ENCODE measurements at regions not wholly inside any gene's neighbourhood (a gene's known extent, or its start where the extent isn't known, plus 50 kb on each side); places are given as distances from the start of the nearest gene placed in this dataset.

DNA sequence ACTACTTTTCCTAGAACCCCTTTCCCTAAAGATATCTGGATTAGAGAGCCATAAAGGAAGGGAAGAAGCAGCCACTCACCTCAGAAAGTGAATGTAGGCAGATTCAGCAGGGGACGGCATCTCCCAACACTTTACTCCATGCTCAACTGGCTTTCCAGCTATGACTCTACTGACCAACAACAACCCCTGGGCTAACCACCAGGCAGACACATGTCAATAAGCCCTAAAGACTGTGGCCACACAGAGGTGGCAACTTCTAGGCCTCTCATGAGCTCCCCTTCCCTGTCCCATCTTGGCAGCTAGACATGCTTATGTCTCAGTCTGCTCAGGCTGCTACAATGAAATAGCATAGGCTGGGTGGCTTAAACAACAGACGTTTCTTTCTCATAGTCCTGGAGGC lies 214.0 kb upstream of the ZP4 start:
- TF ChIP-seq CTCF (conservative IDR thresholded peaks at IDR 0.05; ENCODE audit: low read depth), result no peak
- H3K27ac ChIP-seq, result no peak overlapping the region
- ChIA-PET CTCF (no interaction called here), POLR2A (ENCODE audit: low non-redundant PET) (no interaction called here)
- DNase-seq (ENCODE audit: low spot score), result no peak

- ChIA-PET POLR2A (ENCODE audit: low non-redundant PET) (no interaction called here), CTCF (no interaction called here)
- no peak overlapping the region for H3K27ac ChIP-seq
- no peak for TF ChIP-seq CTCF (conservative IDR thresholded peaks at IDR 0.05; ENCODE audit: low read depth)
- DNase-seq (ENCODE audit: low spot score), result no peak
Measured at GRCh38 chr1:238101923-238102322, 211.2 kb upstream of the ZP4 start.

- no peak for TF ChIP-seq CTCF (conservative IDR thresholded peaks at IDR 0.05; ENCODE audit: low read depth)
- H3K27ac ChIP-seq, result no peak overlapping the region
- POLR2A ChIA-PET (ENCODE audit: low non-redundant PET), result no interaction called here
- DNase-seq (ENCODE audit: low spot score), result no peak
- CTCF ChIA-PET, result no interaction called here
Measured at GRCh38 chr1:238099871-238100270, 209.1 kb upstream of the ZP4 start.

DNA sequence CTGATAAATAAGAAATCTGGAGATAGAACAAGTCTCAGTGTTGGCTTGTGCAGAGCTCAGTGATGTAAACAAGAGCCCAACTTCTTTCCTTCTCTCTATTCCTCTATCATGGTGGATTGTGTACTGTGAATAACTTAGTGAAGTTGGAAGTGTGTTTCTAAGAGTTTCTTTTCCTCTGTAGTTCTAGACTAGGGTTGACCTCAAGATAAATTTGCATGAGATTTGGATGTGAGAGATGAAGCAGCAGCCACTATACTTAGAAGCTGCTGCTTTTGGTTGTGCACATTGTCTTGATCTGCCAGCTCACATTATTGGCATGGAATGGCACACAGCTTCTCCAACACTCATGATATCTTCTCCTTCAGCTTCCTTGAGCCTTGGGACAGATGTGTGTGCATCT lies 198.9 kb upstream of the ZP4 start:
- no peak for TF ChIP-seq CTCF (conservative IDR thresholded peaks at IDR 0.05; ENCODE audit: low read depth)
- ChIA-PET POLR2A (ENCODE audit: low non-redundant PET) (no interaction called here), CTCF (interaction anchor here (0.5 kb wide), 1 partner anchor 419 kb away, joined by 3 read pairs; no protein-coding TSS in a partner anchor)
- no peak for DNase-seq (ENCODE audit: low spot score)
- no peak overlapping the region for H3K27ac ChIP-seq

GRCh38 chr1:238088560-238089290 lies 198.0 kb upstream of the ZP4 start:
- H3K27ac ChIP-seq, result no peak overlapping the region
- no peak for TF ChIP-seq CTCF (conservative IDR thresholded peaks at IDR 0.05; ENCODE audit: low read depth)
- POLR2A ChIA-PET (ENCODE audit: low non-redundant PET), result no interaction called here
- CTCF ChIA-PET, result no interaction called here
- peak; percentile 3 for DNase-seq (ENCODE audit: low spot score)

DNA sequence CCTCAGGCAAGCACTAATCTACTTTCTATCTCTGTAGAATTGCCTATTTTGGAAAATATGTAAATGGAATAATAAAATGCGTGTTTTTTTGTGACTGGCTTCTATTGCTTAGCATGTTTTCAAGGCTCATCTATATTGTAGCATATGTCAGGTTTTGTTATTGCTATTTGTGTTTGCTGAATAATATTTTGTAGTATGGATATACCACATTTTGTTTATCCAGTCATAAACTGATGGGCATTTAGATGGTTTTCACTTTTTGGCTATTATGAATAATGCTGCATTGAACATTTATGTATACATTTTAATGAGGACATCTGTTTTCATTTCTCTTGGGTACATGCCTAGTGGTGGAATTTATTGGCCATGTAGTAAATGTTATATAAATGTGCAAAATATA lies 183.3 kb upstream of the ZP4 start:
- no peak overlapping the region for H3K27ac ChIP-seq
- ChIA-PET POLR2A (ENCODE audit: low non-redundant PET) (no interaction called here), CTCF (no interaction called here)
- no peak for DNase-seq (ENCODE audit: low spot score)
- TF ChIP-seq CTCF (conservative IDR thresholded peaks at IDR 0.05; ENCODE audit: low read depth), result no peak

Measured in RWPE1 (cell line).